CD4-positive, alpha-beta T cell treated with Interleukin-12 subunit alpha and Interleukin-12 subunit beta, for 1 hour (primary cell): ENCODE measurements at regions not wholly inside any gene's neighbourhood (a gene's known extent, or its start where the extent isn't known, plus 50 kb on each side); places are given as distances from the start of the nearest gene placed in this dataset.
"Not testable (repeated sequence)": the region's sequence is repeated elsewhere in the genome, so short reads cannot be mapped to it uniquely, and the experiment has no call there.

Source experiments
- DNase-seq: peaks from one replicate; pipeline ENCODE4 v3.0.0-alpha.2; 2020

- DNase-seq: no peak
Measured at GRCh38 chr5:63894690-63895089, 67.6 kb downstream of the HTR1A start.

GRCh38 chr5:63878788-63879187 is 83.5 kb downstream of the HTR1A start:
- no peak for DNase-seq

GRCh38 chr5:63877961-63878360 is 84.3 kb downstream of the HTR1A start:
- DNase-seq: no peak

GRCh38 chr5:63860379-63860778 is 101.9 kb downstream of the HTR1A start:
- no peak for DNase-seq

GRCh38 chr5:63854076-63854475 is 108.2 kb downstream of the HTR1A start:
- DNase-seq: no peak

GRCh38 chr5:63843190-63843589 is 119.1 kb downstream of the HTR1A start:
- no peak for DNase-seq

GRCh38 chr5:63837437-63837836 is 124.8 kb downstream of the HTR1A start:
- DNase-seq: no peak

GRCh38 chr5:63831381-63831780 is 130.9 kb downstream of the HTR1A start:
- DNase-seq: no peak

GRCh38 chr5:63825984-63826383 is 136.3 kb downstream of the HTR1A start:
- DNase-seq: no peak

GRCh38 chr5:63823583-63823982 is 138.7 kb downstream of the HTR1A start:
- DNase-seq: no peak

GRCh38 chr5:63822614-63823013 is 139.6 kb downstream of the HTR1A start:
- DNase-seq: no peak

GRCh38 chr5:63820577-63820976 is 141.7 kb downstream of the HTR1A start:
- DNase-seq: no peak

- DNase-seq: no peak
Measured at GRCh38 chr5:63812693-63813092, 149.6 kb downstream of the HTR1A start.

GRCh38 chr5:63811961-63812360 is 150.3 kb downstream of the HTR1A start:
- DNase-seq: no peak

GRCh38 chr5:63811286-63811685 is 151.0 kb downstream of the HTR1A start:
- DNase-seq: no peak

- DNase-seq: no peak
Measured at GRCh38 chr5:63805151-63805550, 157.1 kb downstream of the HTR1A start.

GRCh38 chr5:63803165-63803564 is 159.1 kb downstream of the HTR1A start:
- no peak for DNase-seq

GRCh38 chr5:63794979-63795378 is 167.3 kb downstream of the HTR1A start:
- no peak for DNase-seq

- no peak for DNase-seq
Measured at GRCh38 chr5:63794296-63794695, 167.9 kb downstream of the HTR1A start.

- DNase-seq: no peak
Measured at GRCh38 chr5:63774939-63775338, 187.3 kb downstream of the HTR1A start.

- DNase-seq: no peak
Measured at GRCh38 chr5:63768221-63768620, 194.0 kb downstream of the HTR1A start.

GRCh38 chr5:63760965-63761364 is 201.3 kb downstream of the HTR1A start:
- no peak for DNase-seq

- no peak for DNase-seq
Measured at GRCh38 chr5:63743096-63743798, 219.0 kb downstream of the HTR1A start.

- not testable (repeated sequence) for DNase-seq
Measured at GRCh38 chr5:63732880-63733279, 229.4 kb downstream of the HTR1A start.

- no peak for DNase-seq
Measured at GRCh38 chr5:63727583-63727982, 234.7 kb downstream of the HTR1A start.
